Small intestine (tissue), 7 donors: ENCODE measurements at regions not wholly inside any gene's neighbourhood (a gene's known extent, or its start where the extent isn't known, plus 50 kb on each side); places are given as distances from the start of the nearest gene placed in this dataset.

ENCODE experiments used
- DNase-seq, 2 donors: peaks; one replicate each; pipeline versions ENCODE4 v3.0.0 to v3.0.0-alpha.2; 2013
- FAIRE-seq: peaks from 2 replicates; lab custom pipeline; 2012; peaks lifted over from hg19 to GRCh38; lab: Jason Lieb, UNC
- H3K27ac ChIP-seq, 3 donors: one replicate each; pipeline ENCODE4 v1.5.1; 2013; ENCODE audit warnings: low read length in 2 of 3, mild to moderate bottlenecking in 2 of 3, control low read depth in 1 of 3, inconsistent platforms in 1 of 3, low read depth in 1 of 3, moderate library complexity in 1 of 3
- H3K27me3 ChIP-seq, 3 donors: one replicate each; pipeline ENCODE4 v1.6.1; 2013; ENCODE audit warnings: low read length in 3 of 3, inconsistent platforms in 1 of 3; ENCODE audit not compliant: control insufficient read depth in 3 of 3, insufficient read depth in 3 of 3
- H3K36me3 ChIP-seq, 3 donors: one replicate each; pipeline ENCODE4 v1.6.1; 2013; ENCODE audit warnings: low read length in 3 of 3, inconsistent platforms in 1 of 3, low read depth in 1 of 3, mild to moderate bottlenecking in 1 of 3, moderate library complexity in 1 of 3; ENCODE audit not compliant: control insufficient read depth in 3 of 3, insufficient read depth in 2 of 3
- H3K4me1 ChIP-seq, 3 donors: one replicate each; pipeline ENCODE4 v1.6.1; 2013; ENCODE audit warnings: low read length in 2 of 3, inconsistent platforms in 1 of 3, low read depth in 1 of 3, mild to moderate bottlenecking in 1 of 3, moderate library complexity in 1 of 3; ENCODE audit not compliant: control insufficient read depth in 3 of 3, insufficient read depth in 2 of 3
- H3K4me3 ChIP-seq, 3 donors: one replicate each; pipeline ENCODE4 v1.5.1; 2013; ENCODE audit warnings: low read length in 3 of 3, control low read depth in 1 of 3, inconsistent platforms in 1 of 3, low read depth in 1 of 3, mild to moderate bottlenecking in 1 of 3, moderate library complexity in 1 of 3
- H3K9me3 ChIP-seq, 2 donors: one replicate each; pipeline ENCODE4 v1.6.1; 2013; ENCODE audit warnings: low read depth in 1 of 2, low read length in 1 of 2; ENCODE audit not compliant: control insufficient read depth in 2 of 2, insufficient read depth in 1 of 2
- WGBS, 3 donors: extraction: QIAGEN DNeasy Blood & Tissue Kit; methylation state at CpG; one replicate each; pipeline ENCODE4 v1.1.7; 2013; 5-methylcytosine and 5-hydroxymethylcytosine counted together
- donor health status: healthy with polysubstance abuse.
- donor health status: control.
- donor health status: control.
- donor health status: Bipolar disorder and iron deficiency.
- donor health status: healthy.

GRCh38 chr13:79780240-79780639 lies 299.3 kb downstream of the NDFIP2 start:
- no peak for DNase-seq
- H3K27me3 ChIP-seq, result no peaks in the 10 kb centered on the region
- H3K4me3 ChIP-seq, result no peak overlapping the region
- 66 to 78% (median 68%) methylated on average over 3 of the region's 3 CpGs for WGBS, 3 donors
- H3K9me3 ChIP-seq, result no peaks in the 10 kb centered on the region
- H3K36me3 ChIP-seq, result no peaks in the 10 kb centered on the region
- no peak for FAIRE-seq
- H3K27ac ChIP-seq, result no peak overlapping the region
- peaks cover 0 to 32% (median 9%) of the 10 kb centered on the region in 3 donors for H3K4me1 ChIP-seq

- H3K36me3 ChIP-seq, result no peaks in the 10 kb centered on the region
- DNase-seq (peak in 1 of 2 donors; percentile 36), FAIRE-seq (no peak)
- H3K27me3 ChIP-seq, result no peaks in the 10 kb centered on the region
- H3K27ac ChIP-seq, result no peak overlapping the region
- H3K4me3 ChIP-seq, result no peak overlapping the region
- 16 to 58% (median 40%) methylated on average over 1 of the region's 1 CpG for WGBS, 3 donors
- no peaks in the 10 kb centered on the region for H3K9me3 ChIP-seq
- peaks cover 0 to 32% (median 9%) of the 10 kb centered on the region in 3 donors for H3K4me1 ChIP-seq
Measured at GRCh38 chr13:79779761-79780160, 298.8 kb downstream of the NDFIP2 start.

GRCh38 chr13:79778741-79779460 lies 297.9 kb downstream of the NDFIP2 start:
- Histone ChIP-seq H3K4me3 (no peak overlapping the region), H3K36me3 (no peaks in the 10 kb centered on the region), H3K27ac (no peak overlapping the region), H3K27me3 (no peaks in the 10 kb centered on the region), H3K4me1 (peaks cover 0 to 32% (median 9%) of the 10 kb centered on the region in 3 donors), H3K9me3 (no peaks in the 10 kb centered on the region)
- DNase-seq (peak in 1 of 2 donors; percentile 16), FAIRE-seq (no peak)
- 33 to 65% (median 36%) methylated on average over 4 of the region's 4 CpGs for WGBS, 3 donors

- WGBS, 3 donors, result 9 to 64% (median 21%) methylated on average over 2 of the region's 2 CpGs
- Histone ChIP-seq H3K27ac (no peak overlapping the region), H3K9me3 (no peaks in the 10 kb centered on the region), H3K4me1 (peaks cover 0 to 27% (median 9%) of the 10 kb centered on the region in 3 donors), H3K27me3 (no peaks in the 10 kb centered on the region), H3K4me3 (no peak overlapping the region), H3K36me3 (no peaks in the 10 kb centered on the region)
- FAIRE-seq (peak; percentile 23), DNase-seq (peak; percentile 36)
Measured at GRCh38 chr13:79777504-79777903, 296.5 kb downstream of the NDFIP2 start.

- peak; percentile 5 for FAIRE-seq
- Histone ChIP-seq H3K27me3 (no peaks in the 10 kb centered on the region), H3K4me1 (peaks cover 0 to 22% (median 4%) of the 10 kb centered on the region in 3 donors), H3K9me3 (no peaks in the 10 kb centered on the region), H3K4me3 (no peak overlapping the region), H3K27ac (peak overlapping the region in 1 of 3 donors; percentile 10), H3K36me3 (no peaks in the 10 kb centered on the region)
- WGBS, 3 donors, result 44 to 68% (median 50%) methylated on average over 3 of the region's 3 CpGs
- DNase-seq, result peak; percentile 70 to 81
Measured at GRCh38 chr13:79776531-79777295, 295.8 kb downstream of the NDFIP2 start.

GRCh38 chr13:79775830-79776229 lies 294.9 kb downstream of the NDFIP2 start:
- Histone ChIP-seq H3K27me3 (no peaks in the 10 kb centered on the region), H3K9me3 (peaks cover 0 to under 1% of the 10 kb centered on the region in 2 donors), H3K4me3 (no peak overlapping the region), H3K27ac (peak overlapping the region in 1 of 3 donors; percentile 10), H3K36me3 (no peaks in the 10 kb centered on the region), H3K4me1 (peaks cover 0 to 22% (median 4%) of the 10 kb centered on the region in 3 donors)
- WGBS, 3 donors, result 0 to 18% (median 3%) methylated on average over 1 of the region's 1 CpG
- FAIRE-seq (no peak), DNase-seq (peak; percentile 61 to 76)

- peaks cover 0 to 2% of the 10 kb centered on the region in 2 donors for H3K9me3 ChIP-seq
- H3K4me1 ChIP-seq, result peaks cover 0 to 12% (median 0%) of the 10 kb centered on the region in 3 donors
- no peak for FAIRE-seq
Measured at GRCh38 chr13:79772811-79773210, 291.9 kb downstream of the NDFIP2 start.

GRCh38 chr13:79771493-79771892 lies 290.5 kb downstream of the NDFIP2 start:
- Histone ChIP-seq H3K4me3 (no peak overlapping the region), H3K4me1 (peaks cover 0 to 9% (median 0%) of the 10 kb centered on the region in 3 donors), H3K9me3 (peaks cover 0 to 2% of the 10 kb centered on the region in 2 donors), H3K27ac (no peak overlapping the region), H3K36me3 (no peaks in the 10 kb centered on the region), H3K27me3 (no peaks in the 10 kb centered on the region)
- DNase-seq (no peak), FAIRE-seq (no peak)

More at GRCh38 chr13:79772811-79773210, 291.9 kb downstream of the NDFIP2 start:
- Histone ChIP-seq H3K36me3 (no peaks in the 10 kb centered on the region), H3K4me3 (no peak overlapping the region), H3K27me3 (no peaks in the 10 kb centered on the region), H3K27ac (no peak overlapping the region)
- DNase-seq, result no peak
- 46 to 69% (median 48%) methylated on average over 1 of the region's 1 CpG for WGBS, 3 donors
